HEK293 (cell line): ENCODE measurements at regions not wholly inside any gene's neighbourhood (a gene's known extent, or its start where the extent isn't known, plus 50 kb on each side); places are given as distances from the start of the nearest gene placed in this dataset.

Experiments
- ZNF138 ChIP-seq: fragments of 450-650 bp; formaldehyde crosslinking; IDR thresholded peaks from 2 replicates; pipeline ENCODE4 v1.5.1; 2016; ENCODE audit warnings: missing biosample characterization, missing genetic modification characterization, borderline replicate concordance
- TF ChIP-seq, protein P1 (sequence below): fragments of 450-650 bp; formaldehyde crosslinking; IDR thresholded peaks from 2 replicates; pipeline ENCODE4 v1.5.1; 2016; ENCODE audit warnings: missing biosample characterization, missing genetic modification characterization, low read depth

DNA sequence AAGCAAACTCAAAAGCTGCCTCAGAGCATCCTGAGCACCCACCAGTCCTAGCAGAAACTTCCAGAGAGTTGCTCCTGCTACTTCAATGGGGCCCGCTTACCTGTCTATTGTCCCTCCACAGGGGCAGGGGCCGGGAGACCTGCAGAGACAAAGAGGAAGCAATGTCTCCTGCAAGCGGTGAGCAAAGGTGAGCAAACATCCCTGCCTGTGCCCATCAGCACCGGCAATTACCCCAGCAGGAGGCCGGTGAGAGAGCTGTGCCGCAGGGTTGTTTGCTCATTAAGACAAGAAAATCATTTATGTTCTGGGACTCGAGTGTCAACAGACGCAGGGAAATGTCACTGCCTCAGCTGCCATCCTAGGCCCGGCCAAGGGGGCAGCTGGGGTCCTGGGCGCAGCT, 53.8 kb upstream of the TARDBP start:
- no peak for TF ChIP-seq ZNF138
- TF ChIP-seq, protein P1, sequence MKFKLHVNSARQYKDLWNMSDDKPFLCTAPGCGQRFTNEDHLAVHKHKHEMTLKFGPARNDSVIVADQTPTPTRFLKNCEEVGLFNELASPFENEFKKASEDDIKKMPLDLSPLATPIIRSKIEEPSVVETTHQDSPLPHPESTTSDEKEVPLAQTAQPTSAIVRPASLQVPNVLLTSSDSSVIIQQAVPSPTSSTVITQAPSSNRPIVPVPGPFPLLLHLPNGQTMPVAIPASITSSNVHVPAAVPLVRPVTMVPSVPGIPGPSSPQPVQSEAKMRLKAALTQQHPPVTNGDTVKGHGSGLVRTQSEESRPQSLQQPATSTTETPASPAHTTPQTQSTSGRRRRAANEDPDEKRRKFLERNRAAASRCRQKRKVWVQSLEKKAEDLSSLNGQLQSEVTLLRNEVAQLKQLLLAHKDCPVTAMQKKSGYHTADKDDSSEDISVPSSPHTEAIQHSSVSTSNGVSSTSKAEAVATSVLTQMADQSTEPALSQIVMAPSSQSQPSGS (tag by site-specific recombination) = no peak
